ENCODE measurements at regions not wholly inside any gene's neighbourhood (a gene's known extent, or its start where the extent isn't known, plus 50 kb on each side); places are given as distances from the start of the nearest gene placed in this dataset.

- TF ChIP-seq EZH2 (IDR thresholded peaks at IDR 0.05; ENCODE audit: low read depth) (no peak), CTCF (conservative IDR thresholded peaks at IDR 0.05) (no peak)
These were observed 65.5 kb upstream of the SLC45A1 start for GRCh38 chr1:8252266-8252951.

All from PC-9 (cell line).